HG03558 (cell line): ENCODE measurements at regions not wholly inside any gene's neighbourhood (a gene's known extent, or its start where the extent isn't known, plus 50 kb on each side); places are given as distances from the start of the nearest gene placed in this dataset.
"Not testable (repeated sequence)": the region's sequence is repeated elsewhere in the genome, so short reads cannot be mapped to it uniquely, and the experiment has no call there.

Experiments
- ATAC-seq: cut with Tn5 transposase; IDR thresholded peaks from one replicate; pipeline ENCODE4 v1.9.1; 2021; ENCODE audit warnings: moderate number of reproducible peaks; ENCODE audit not compliant: unreplicated experiment; ENCODE audit errors: extremely low read depth

- ATAC-seq: no peak
Observed at GRCh38 chr9:80806671-80807070, 882.7 kb downstream of the TLE1 start.

GRCh38 chr9:80804873-80805272 lies 884.5 kb downstream of the TLE1 start:
- no peak for ATAC-seq

- ATAC-seq: no peak
Observed at GRCh38 chr9:80797831-80798688, 891.3 kb downstream of the TLE1 start.

GRCh38 chr9:80797101-80797829 lies 892.1 kb downstream of the TLE1 start:
- ATAC-seq: no peak

GRCh38 chr9:80796632-80797031 lies 892.7 kb downstream of the TLE1 start:
- ATAC-seq: no peak

GRCh38 chr9:80794197-80794596 lies 895.1 kb downstream of the TLE1 start:
- no peak for ATAC-seq

- ATAC-seq: no peak
Observed at GRCh38 chr9:80793706-80794105, 895.6 kb downstream of the TLE1 start.

GRCh38 chr9:80792726-80793125 lies 896.6 kb downstream of the TLE1 start:
- ATAC-seq: no peak

- ATAC-seq: no peak
Observed at GRCh38 chr9:80791836-80792235, 897.5 kb downstream of the TLE1 start.

- no peak for ATAC-seq
Observed at GRCh38 chr9:80790764-80791163, 898.6 kb downstream of the TLE1 start.

GRCh38 chr9:80789831-80790230 lies 899.5 kb downstream of the TLE1 start:
- ATAC-seq: no peak

- no peak for ATAC-seq
Observed at GRCh38 chr9:80787636-80788035, 901.7 kb downstream of the TLE1 start.

- no peak for ATAC-seq
Observed at GRCh38 chr9:80784647-80785046, 904.7 kb downstream of the TLE1 start.

- ATAC-seq: no peak
Observed at GRCh38 chr9:80775971-80776370, 913.4 kb downstream of the TLE1 start.

GRCh38 chr9:80775530-80775929 lies 913.8 kb downstream of the TLE1 start:
- ATAC-seq: no peak

- no peak for ATAC-seq
Observed at GRCh38 chr9:80771555-80772347, 917.6 kb downstream of the TLE1 start.

GRCh38 chr9:80763536-80763935 lies 925.8 kb downstream of the TLE1 start:
- no peak for ATAC-seq

- no peak for ATAC-seq
Observed at GRCh38 chr9:80755586-80755985, 933.8 kb downstream of the TLE1 start.

- ATAC-seq: not testable (repeated sequence)
Observed at GRCh38 chr9:80747056-80747455, 942.3 kb downstream of the TLE1 start.

GRCh38 chr9:80732506-80732905 lies 956.8 kb downstream of the TLE1 start:
- no peak for ATAC-seq

GRCh38 chr9:80720579-80720978 lies 968.8 kb downstream of the TLE1 start:
- no peak for ATAC-seq
